ENCODE measurements at regions not wholly inside any gene's neighbourhood (a gene's known extent, or its start where the extent isn't known, plus 50 kb on each side); places are given as distances from the start of the nearest gene placed in this dataset.

DNA sequence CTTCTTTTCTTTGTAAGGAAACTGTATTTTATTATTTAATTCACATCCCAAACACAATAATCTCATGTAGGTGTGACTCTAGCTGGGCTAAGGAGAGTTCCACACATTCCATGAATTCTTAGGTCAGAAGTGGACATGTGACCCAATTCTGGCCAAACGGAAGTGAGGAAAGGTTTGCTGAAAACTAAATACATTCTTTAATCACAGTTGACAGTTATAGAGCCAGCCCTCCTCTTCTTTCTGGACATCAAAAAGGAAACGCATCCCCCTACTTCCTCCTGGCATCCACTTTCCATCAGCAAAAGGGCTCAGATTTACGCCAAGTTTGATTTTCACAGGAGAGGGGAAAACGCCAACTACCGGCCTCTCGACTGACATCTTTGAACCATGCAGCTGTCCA is 774.4 kb upstream of the POM121L12 start:
- no peaks in the 10 kb centered on the region for H3K27me3 ChIP-seq
- intact Hi-C loops (cut with DNase I) = no loop called here

DNA sequence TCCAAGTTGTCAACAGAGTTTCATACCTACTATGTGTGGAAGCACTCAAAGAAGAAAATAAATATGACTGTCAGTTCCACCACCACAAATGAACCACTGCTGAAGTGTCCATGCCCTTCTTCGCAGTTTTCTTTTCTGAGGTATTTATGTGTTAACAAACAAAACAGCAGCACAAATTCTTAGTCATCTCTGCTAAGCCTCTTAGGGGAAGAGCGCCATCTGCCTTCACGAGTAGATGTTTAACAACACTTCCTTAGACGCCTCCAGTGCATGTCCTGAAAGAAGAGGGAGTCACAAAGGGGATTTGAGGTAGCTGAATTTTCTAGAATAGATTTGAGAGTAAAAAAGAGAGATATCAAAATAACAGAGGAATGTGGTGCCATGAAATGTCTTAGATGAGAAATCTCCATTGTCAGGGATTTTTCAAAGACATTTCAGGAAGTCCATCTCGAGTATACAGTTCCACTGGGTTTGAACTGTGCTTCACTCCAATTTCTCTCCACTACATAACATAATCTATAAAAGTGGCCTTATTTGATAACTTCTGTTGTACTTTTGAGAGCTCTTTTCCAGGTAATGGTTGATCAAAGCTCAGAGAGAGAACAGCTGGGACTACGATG is 775.3 kb upstream of the POM121L12 start:
- intact Hi-C loops (cut with DNase I) = no loop called here
- Histone ChIP-seq H3K4me3 (replicated peaks in 1 of 3) (no peak overlapping the region), H3K4me1 (peaks cover 0 to 6% of the 10 kb centered on the region in 2 donors), H3K27ac (no peak overlapping the region), H3K27me3 (no peaks in the 10 kb centered on the region), H3K9me3 (no peaks in the 10 kb centered on the region), H3K36me3 (no peaks in the 10 kb centered on the region)
- peak; percentile 7 to 21 for DNase-seq
- TF ChIP-seq, protein P1, sequence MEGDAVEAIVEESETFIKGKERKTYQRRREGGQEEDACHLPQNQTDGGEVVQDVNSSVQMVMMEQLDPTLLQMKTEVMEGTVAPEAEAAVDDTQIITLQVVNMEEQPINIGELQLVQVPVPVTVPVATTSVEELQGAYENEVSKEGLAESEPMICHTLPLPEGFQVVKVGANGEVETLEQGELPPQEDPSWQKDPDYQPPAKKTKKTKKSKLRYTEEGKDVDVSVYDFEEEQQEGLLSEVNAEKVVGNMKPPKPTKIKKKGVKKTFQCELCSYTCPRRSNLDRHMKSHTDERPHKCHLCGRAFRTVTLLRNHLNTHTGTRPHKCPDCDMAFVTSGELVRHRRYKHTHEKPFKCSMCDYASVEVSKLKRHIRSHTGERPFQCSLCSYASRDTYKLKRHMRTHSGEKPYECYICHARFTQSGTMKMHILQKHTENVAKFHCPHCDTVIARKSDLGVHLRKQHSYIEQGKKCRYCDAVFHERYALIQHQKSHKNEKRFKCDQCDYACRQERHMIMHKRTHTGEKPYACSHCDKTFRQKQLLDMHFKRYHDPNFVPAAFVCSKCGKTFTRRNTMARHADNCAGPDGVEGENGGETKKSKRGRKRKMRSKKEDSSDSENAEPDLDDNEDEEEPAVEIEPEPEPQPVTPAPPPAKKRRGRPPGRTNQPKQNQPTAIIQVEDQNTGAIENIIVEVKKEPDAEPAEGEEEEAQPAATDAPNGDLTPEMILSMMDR (IDR thresholded peaks at IDR 0.05) = peak in 3 of 6 experiments; percentile 20 to 32 (median 30)
- no peak for TF ChIP-seq POLR2A (IDR thresholded peaks at IDR 0.05)
- 76 to 78% methylated on average over 6 of the region's 6 CpGs for WGBS, 2 donors

More for the DNA sequence above, 774.4 kb upstream of the POM121L12 start:
- Histone ChIP-seq H3K4me3 (replicated peaks in 1 of 3) (no peak overlapping the region), H3K27ac (no peak overlapping the region), H3K9me3 (no peaks in the 10 kb centered on the region), H3K36me3 (no peaks in the 10 kb centered on the region), H3K4me1 (peaks cover 0 to 6% of the 10 kb centered on the region in 2 donors)
- no peak for TF ChIP-seq POLR2A (IDR thresholded peaks at IDR 0.05)
- TF ChIP-seq, protein P1 (IDR thresholded peaks at IDR 0.05) = no peak
- 79 to 81% methylated on average over 6 of the region's 6 CpGs for WGBS, 2 donors
- no peak for DNase-seq

DNA sequence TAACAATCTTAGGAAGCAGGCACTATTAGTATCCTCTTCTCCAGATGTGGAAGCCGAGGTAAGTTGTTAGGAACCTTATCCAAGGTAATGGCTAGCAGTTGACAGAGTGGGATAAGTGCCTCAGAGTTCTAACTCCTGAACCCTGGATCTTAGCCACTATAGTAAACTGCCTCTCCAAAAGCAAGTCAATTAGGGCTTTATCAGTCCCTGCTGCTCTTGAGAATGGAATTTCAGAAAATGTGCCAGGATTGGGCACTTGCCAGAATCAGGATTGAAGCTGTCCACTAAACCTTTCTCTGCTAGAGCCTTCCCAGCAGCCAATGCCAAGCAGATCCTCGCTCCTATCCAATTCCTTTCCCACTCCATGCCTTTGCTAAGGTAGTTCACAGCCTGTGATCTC is 777.5 kb upstream of the POM121L12 start:
- 36 to 38% methylated on average over 2 of the region's 2 CpGs for WGBS, 2 donors
- intact Hi-C loops (cut with DNase I) = no loop called here
- Histone ChIP-seq H3K9me3 (no peaks in the 10 kb centered on the region), H3K4me3 (replicated peaks in 1 of 3) (no peak overlapping the region), H3K27me3 (no peaks in the 10 kb centered on the region), H3K27ac (no peak overlapping the region), H3K4me1 (peaks cover 0 to 6% of the 10 kb centered on the region in 2 donors), H3K36me3 (no peaks in the 10 kb centered on the region)
- DNase-seq = peak; percentile 57 to 69
- TF ChIP-seq, protein P1 (IDR thresholded peaks at IDR 0.05) = no peak
- TF ChIP-seq POLR2A (IDR thresholded peaks at IDR 0.05) = no peak

DNA sequence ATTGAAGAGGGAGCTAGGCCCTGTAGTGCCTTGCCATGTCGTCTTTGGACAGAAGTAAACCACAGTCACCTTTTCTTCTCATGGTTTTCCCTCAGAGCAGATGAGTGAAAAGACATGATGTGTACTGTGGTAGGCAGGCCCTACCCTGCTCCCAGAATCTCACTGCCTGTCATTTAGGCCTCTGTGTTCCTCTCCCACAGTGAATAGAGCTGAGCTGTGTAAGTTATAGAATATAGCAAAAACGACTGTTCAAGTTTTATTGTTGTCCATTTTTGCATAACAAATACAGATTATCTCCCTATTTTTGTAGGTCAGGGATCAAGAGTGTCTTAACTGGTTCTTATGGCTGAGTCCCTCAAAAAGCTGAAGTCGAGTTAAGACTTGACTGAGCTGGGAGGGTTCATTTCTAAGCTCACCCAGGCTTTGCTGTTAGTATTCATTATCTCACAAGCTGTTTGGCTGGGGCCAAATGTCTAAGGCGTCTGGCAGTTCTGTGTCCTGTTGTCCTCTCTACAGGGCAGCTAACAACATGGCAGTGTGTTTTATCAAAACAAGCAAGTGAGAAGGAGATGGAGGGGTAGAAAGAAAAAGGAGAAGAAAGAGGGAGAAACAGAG is 780.9 kb upstream of the POM121L12 start:
- WGBS, 2 donors = 71 to 78% methylated on average over 4 of the region's 4 CpGs
- peaks cover 0 to 6% of the 10 kb centered on the region in 2 donors for H3K4me1 ChIP-seq
- no peaks in the 10 kb centered on the region for H3K27me3 ChIP-seq
- no peaks in the 10 kb centered on the region for H3K9me3 ChIP-seq
- intact Hi-C loops (cut with DNase I) = no loop called here
- no peak for TF ChIP-seq POLR2A (IDR thresholded peaks at IDR 0.05)
- TF ChIP-seq, protein P1 (IDR thresholded peaks at IDR 0.05) = no peak
- no peak overlapping the region for H3K4me3 ChIP-seq (replicated peaks in 1 of 3)
- no peak for DNase-seq
- no peaks in the 10 kb centered on the region for H3K36me3 ChIP-seq
- H3K27ac ChIP-seq = no peak overlapping the region

DNA sequence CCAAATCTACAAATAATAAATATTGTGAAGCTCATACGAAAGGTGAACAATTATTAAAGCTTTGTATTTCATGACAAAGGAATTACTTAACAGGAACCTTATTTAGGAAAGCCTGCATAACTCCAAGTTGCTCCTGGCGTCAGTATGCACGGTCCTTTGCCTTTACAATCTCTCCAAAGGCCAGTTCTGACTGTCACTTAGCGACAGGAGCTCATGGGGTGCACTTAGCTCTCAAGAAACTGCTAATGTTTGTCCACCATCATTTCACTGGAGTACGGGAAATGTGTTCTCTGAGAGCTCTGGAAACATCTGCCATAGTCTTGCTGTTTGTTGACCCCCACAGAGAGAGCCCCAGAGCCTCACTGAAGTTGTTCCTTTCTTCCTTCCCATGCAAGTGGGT is 781.5 kb upstream of the POM121L12 start:
- TF ChIP-seq, protein P1 (IDR thresholded peaks at IDR 0.05) = no peak
- TF ChIP-seq POLR2A (IDR thresholded peaks at IDR 0.05) = no peak
- no peak overlapping the region for H3K27ac ChIP-seq
- H3K4me3 ChIP-seq (replicated peaks in 1 of 3) = no peak overlapping the region
- WGBS, 2 donors = 68 to 79% methylated on average over 5 of the region's 5 CpGs
- intact Hi-C loops (cut with DNase I) = no loop called here
- no peaks in the 10 kb centered on the region for H3K27me3 ChIP-seq
- H3K4me1 ChIP-seq = peaks cover 0 to 6% of the 10 kb centered on the region in 2 donors
- no peak for DNase-seq
- H3K9me3 ChIP-seq = no peaks in the 10 kb centered on the region
- no peaks in the 10 kb centered on the region for H3K36me3 ChIP-seq

All from thyroid gland (tissue), 4 donors.